ENCODE measurements at regions not wholly inside any gene's neighbourhood (a gene's known extent, or its start where the extent isn't known, plus 50 kb on each side); places are given as distances from the start of the nearest gene placed in this dataset.

GRCh38 chr2:149894760-149895159 lies 307.2 kb upstream of the MMADHC start:
- TF ChIP-seq CTCF (IDR thresholded peaks at IDR 0.05 in 8 of 11, conservative IDR thresholded peaks at IDR 0.05 in 3 of 11) (no peak), POLR2AphosphoS5 (IDR thresholded peaks at IDR 0.05) (no peak)

All from spleen (tissue), 7 donors.